Suprapubic skin (tissue), 4 donors: ENCODE measurements at regions not wholly inside any gene's neighbourhood (a gene's known extent, or its start where the extent isn't known, plus 50 kb on each side); places are given as distances from the start of the nearest gene placed in this dataset.

Experiments used
- DNase-seq, 2 donors: peaks; one replicate each; pipeline ENCODE4 v3.0.0-alpha.2; 2019; ENCODE audit warnings: low spot score in 2 of 2
- H3K27ac ChIP-seq: fragments of 200-600 bp; sonication (generic); one replicate; pipeline ENCODE4 v1.5.1; 2019
- H3K27me3 ChIP-seq: fragments of 200-600 bp; sonication (generic); one replicate; pipeline ENCODE4 v1.5.1; 2019
- H3K36me3 ChIP-seq: fragments of 200-600 bp; sonication (generic); one replicate; pipeline ENCODE4 v1.5.1; 2019
- H3K4me1 ChIP-seq: fragments of 200-600 bp; sonication (generic); one replicate; pipeline ENCODE4 v1.5.1; 2019
- H3K4me3 ChIP-seq: fragments of 200-600 bp; sonication (generic); one replicate; pipeline ENCODE4 v1.5.1; 2019; ENCODE audit warnings: mild to moderate bottlenecking
- H3K9me3 ChIP-seq: fragments of 200-600 bp; sonication (generic); one replicate; pipeline ENCODE4 v1.5.1; 2019
- CTCF ChIP-seq, 2 donors: fragments of 200-600 bp in 1 of 2; fragments of 450-650 bp in 1 of 2; sonication (generic) in 1 of 2; IDR thresholded peaks; one replicate each; pipeline ENCODE4 v1.5.1; 2016 to 2019; ENCODE audit warnings: antibody characterized with exemption in 2 of 2, mild to moderate bottlenecking in 1 of 2, moderate library complexity in 1 of 2
- EP300 ChIP-seq: sonication (generic); formaldehyde crosslinking; IDR thresholded peaks from one replicate; pipeline ENCODE4 v1.6.1; 2017; ENCODE audit warnings: antibody characterized with exemption
- POLR2A ChIP-seq, 2 donors: fragments of 450-650 bp; IDR thresholded peaks; one replicate each; pipeline ENCODE4 v1.6.1; 2017; ENCODE audit warnings: antibody characterized with exemption in 2 of 2, mild to moderate bottlenecking in 2 of 2, moderate library complexity in 2 of 2
- POLR2AphosphoS5 ChIP-seq, 3 donors: sonication (generic); formaldehyde crosslinking; IDR thresholded peaks; one replicate each; pipeline ENCODE4 v1.6.1; 2017; ENCODE audit warnings: antibody characterized with exemption in 3 of 3
- WGBS: methylation state at CpG from one replicate; pipeline ENCODE4 v1.1.5; 2018; 5-methylcytosine and 5-hydroxymethylcytosine counted together

GRCh38 chr6:71577766-71578165 is 289.2 kb downstream of the OGFRL1 start:
- H3K4me3 ChIP-seq, result no peak overlapping the region
- no peaks in the 10 kb centered on the region for H3K27me3 ChIP-seq
- no peak for TF ChIP-seq CTCF (IDR thresholded peaks at IDR 0.05)
- TF ChIP-seq EP300, result no peak
- TF ChIP-seq POLR2A (IDR thresholded peaks at IDR 0.05), result no peak
- no peak for TF ChIP-seq POLR2AphosphoS5 (IDR thresholded peaks at IDR 0.05)
- DNase-seq, result no peak
- no peaks in the 10 kb centered on the region for H3K9me3 ChIP-seq
- no peak overlapping the region for H3K27ac ChIP-seq
- no peaks in the 10 kb centered on the region for H3K4me1 ChIP-seq
- H3K36me3 ChIP-seq, result no peaks in the 10 kb centered on the region

GRCh38 chr6:71579902-71580301 is 291.3 kb downstream of the OGFRL1 start:
- Histone ChIP-seq H3K36me3 (no peaks in the 10 kb centered on the region), H3K9me3 (no peaks in the 10 kb centered on the region), H3K4me3 (no peak overlapping the region), H3K27ac (no peak overlapping the region), H3K27me3 (no peaks in the 10 kb centered on the region), H3K4me1 (no peaks in the 10 kb centered on the region)
- WGBS, result 76% methylated on average over 1 of the region's 1 CpG
- TF ChIP-seq POLR2AphosphoS5 (IDR thresholded peaks at IDR 0.05) (no peak), POLR2A (IDR thresholded peaks at IDR 0.05) (no peak), CTCF (IDR thresholded peaks at IDR 0.05) (no peak), EP300 (no peak)
- no peak for DNase-seq

GRCh38 chr6:71582820-71583219 is 294.2 kb downstream of the OGFRL1 start:
- TF ChIP-seq EP300 (no peak), POLR2AphosphoS5 (IDR thresholded peaks at IDR 0.05) (no peak), CTCF (IDR thresholded peaks at IDR 0.05) (no peak), POLR2A (IDR thresholded peaks at IDR 0.05) (no peak)
- no peaks in the 10 kb centered on the region for H3K9me3 ChIP-seq
- 55% methylated on average over 1 of the region's 1 CpG for WGBS
- H3K36me3 ChIP-seq, result no peaks in the 10 kb centered on the region
- no peaks in the 10 kb centered on the region for H3K27me3 ChIP-seq
- no peak overlapping the region for H3K4me3 ChIP-seq
- no peak overlapping the region for H3K27ac ChIP-seq
- no peak for DNase-seq
- no peaks in the 10 kb centered on the region for H3K4me1 ChIP-seq

- Histone ChIP-seq H3K9me3 (no peaks in the 10 kb centered on the region), H3K27me3 (peaks cover 6% of the 10 kb centered on the region), H3K4me1 (no peaks in the 10 kb centered on the region), H3K27ac (no peak overlapping the region), H3K36me3 (no peaks in the 10 kb centered on the region), H3K4me3 (no peak overlapping the region)
- TF ChIP-seq CTCF (IDR thresholded peaks at IDR 0.05) (no peak), EP300 (no peak), POLR2AphosphoS5 (IDR thresholded peaks at IDR 0.05) (no peak), POLR2A (IDR thresholded peaks at IDR 0.05) (no peak)
- DNase-seq, result no peak
- WGBS, result 95% methylated on average over 31 of the region's 44 CpGs
These were observed 296.3 kb downstream of the OGFRL1 start for GRCh38 chr6:71584712-71585436.

GRCh38 chr6:71585472-71585871 is 296.9 kb downstream of the OGFRL1 start:
- TF ChIP-seq POLR2AphosphoS5 (IDR thresholded peaks at IDR 0.05) (no peak), POLR2A (IDR thresholded peaks at IDR 0.05) (no peak), EP300 (no peak), CTCF (IDR thresholded peaks at IDR 0.05) (no peak)
- no peak for DNase-seq
- no peaks in the 10 kb centered on the region for H3K9me3 ChIP-seq
- H3K4me1 ChIP-seq, result no peaks in the 10 kb centered on the region
- 94% methylated on average over 19 of the region's 23 CpGs for WGBS
- peaks cover 6% of the 10 kb centered on the region for H3K27me3 ChIP-seq
- H3K27ac ChIP-seq, result no peak overlapping the region
- H3K36me3 ChIP-seq, result no peaks in the 10 kb centered on the region
- H3K4me3 ChIP-seq, result no peak overlapping the region
